Testis (tissue), 2 donors: ENCODE measurements at regions not wholly inside any gene's neighbourhood (a gene's known extent, or its start where the extent isn't known, plus 50 kb on each side); places are given as distances from the start of the nearest gene placed in this dataset.

Source experiments
- CTCF ChIP-seq, 3 experiments: fragments of 450-650 bp in 2 of 3; fragments of 200-600 bp in 1 of 3; sonication (generic) in 1 of 3; IDR thresholded peaks; one replicate each; pipeline ENCODE4 v1.5.1; 2016 to 2019; ENCODE audit warnings: antibody characterized with exemption in 3 of 3, mild to moderate bottlenecking in 2 of 3, moderate library complexity in 1 of 3
- POLR2A ChIP-seq: fragments of 450-650 bp; IDR thresholded peaks from one replicate; pipeline ENCODE4 v1.6.1; 2017; ENCODE audit warnings: antibody characterized with exemption, mild to moderate bottlenecking, moderate library complexity

- no peak for TF ChIP-seq POLR2A
- no peak for TF ChIP-seq CTCF (IDR thresholded peaks at IDR 0.05)
Observed at GRCh38 chr2:101546376-101547058, 71.6 kb upstream of the RFX8 start.
